ENCODE measurements at regions not wholly inside any gene's neighbourhood (a gene's known extent, or its start where the extent isn't known, plus 50 kb on each side); places are given as distances from the start of the nearest gene placed in this dataset.
"Not testable (repeated sequence)": the region's sequence is repeated elsewhere in the genome, so short reads cannot be mapped to it uniquely, and the experiment has no call there.

DNA sequence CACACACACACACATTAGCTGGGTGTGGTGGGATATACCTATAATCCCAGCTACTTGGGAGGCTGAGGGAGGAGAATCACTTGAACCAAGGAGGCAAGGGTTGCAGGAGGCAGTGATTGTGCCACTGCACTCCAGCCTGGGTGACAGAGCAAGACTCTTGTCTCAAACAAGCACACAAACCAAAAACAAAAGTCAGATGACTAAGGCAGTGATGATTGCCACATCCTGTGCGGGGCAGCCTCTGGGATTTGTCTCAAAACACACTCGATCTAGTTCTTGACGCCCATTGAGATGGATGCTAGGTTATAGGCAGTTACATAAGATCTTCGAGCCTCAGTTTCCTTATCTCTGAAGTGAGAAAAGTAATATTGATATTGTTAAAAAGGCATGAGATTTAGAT lies 57.8 kb upstream of the NBPF8 start:
- DNase-seq (ENCODE audit: low read depth in 4 of 4, low spot score in 3 of 4), result not testable (repeated sequence)

DNA sequence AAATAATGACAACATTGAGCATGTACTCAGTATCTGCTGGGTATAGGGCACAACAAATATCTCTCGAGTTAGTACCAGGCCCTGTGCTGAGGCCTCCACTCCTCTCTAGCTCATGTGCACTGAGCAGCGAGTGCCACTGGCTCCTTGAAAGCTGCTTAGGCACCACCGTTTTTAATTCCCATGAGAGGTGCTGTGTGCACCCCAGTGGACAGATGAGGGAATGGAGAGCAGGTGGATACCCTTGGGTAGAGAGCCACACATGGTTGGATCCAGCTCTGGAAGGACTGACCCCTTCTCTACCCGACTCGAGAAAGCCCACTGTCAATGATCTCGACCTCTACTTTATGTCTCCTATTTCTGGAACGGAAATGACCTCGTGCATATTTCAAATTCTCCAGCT lies 58.7 kb upstream of the NBPF8 start:
- DNase-seq (ENCODE audit: low read depth in 4 of 4, low spot score in 3 of 4), result not testable (repeated sequence)

DNA sequence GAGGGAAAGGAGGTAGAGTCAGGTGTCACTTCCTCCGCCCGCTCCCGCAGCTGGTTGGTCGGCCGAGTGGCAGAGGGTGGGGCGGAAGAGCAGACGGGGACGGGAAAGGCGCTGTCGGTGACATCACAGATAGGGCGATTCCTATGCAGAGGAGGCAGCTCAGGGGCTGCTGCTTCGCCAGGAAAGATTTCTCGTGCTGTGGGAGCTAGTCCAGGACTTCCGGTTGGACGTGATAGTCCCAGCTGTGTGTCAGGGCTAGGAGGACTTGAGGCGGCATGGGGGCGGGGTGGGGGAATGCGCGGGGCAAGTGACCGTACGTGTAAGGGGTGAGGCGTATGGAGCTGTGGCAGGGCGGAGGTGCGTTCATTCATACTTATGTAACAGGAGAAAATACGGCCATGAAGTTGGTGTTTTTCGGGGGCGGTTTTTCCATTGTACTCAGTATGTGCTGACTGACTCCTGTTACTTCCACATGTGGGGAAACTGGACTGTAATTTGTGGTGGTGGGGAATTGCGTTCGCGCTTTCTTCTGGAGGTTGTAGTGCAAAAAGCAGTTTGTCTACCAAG lies 60.1 kb upstream of the NBPF8 start:
- peak in 3 of 4 donors; percentile 22 to 33 (median 23) for DNase-seq (ENCODE audit: low read depth in 4 of 4, low spot score in 3 of 4)

DNA sequence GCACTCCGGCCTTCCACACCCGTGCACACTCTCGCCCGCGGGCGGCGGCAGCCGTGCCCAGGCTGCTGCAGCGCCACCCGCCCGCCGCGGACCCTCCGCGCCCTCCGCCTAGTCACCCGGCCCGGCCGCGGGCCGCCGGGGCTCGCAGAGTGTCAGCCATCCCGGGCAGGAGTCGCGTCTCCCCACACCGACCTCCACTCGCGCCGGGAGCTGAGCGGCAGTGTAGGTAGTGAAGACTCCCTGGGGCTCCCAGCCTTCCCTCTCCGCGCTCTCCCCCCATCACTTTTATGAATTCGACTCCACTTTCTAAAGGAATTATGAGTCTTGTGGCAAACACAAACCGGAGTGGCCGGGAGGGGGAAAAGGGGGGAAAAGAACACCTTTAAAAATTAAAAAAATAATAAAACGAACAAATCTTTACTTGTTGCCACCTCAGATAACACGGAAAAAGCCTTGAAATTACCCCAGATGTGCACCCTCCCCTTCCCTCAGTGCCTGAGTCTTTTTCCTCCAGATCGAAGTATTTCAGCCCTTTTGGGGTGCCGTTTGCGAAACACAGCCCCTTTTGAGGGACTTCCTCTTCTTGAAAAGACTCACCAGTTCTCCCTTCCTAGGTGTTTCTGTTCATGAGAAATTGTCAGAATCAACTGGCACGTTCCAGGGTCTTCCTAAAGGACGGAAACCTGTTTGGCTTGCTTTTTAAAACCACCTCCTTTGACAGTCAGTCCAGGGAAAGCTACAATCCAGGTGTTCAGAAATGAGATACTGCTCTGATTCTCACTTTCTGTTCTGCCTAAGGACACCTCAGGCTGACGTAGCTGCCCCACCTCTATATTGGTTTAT lies 72.4 kb upstream of the NBPF8 start:
- not testable (repeated sequence) for DNase-seq (ENCODE audit: low read depth in 4 of 4, low spot score in 3 of 4)

DNA sequence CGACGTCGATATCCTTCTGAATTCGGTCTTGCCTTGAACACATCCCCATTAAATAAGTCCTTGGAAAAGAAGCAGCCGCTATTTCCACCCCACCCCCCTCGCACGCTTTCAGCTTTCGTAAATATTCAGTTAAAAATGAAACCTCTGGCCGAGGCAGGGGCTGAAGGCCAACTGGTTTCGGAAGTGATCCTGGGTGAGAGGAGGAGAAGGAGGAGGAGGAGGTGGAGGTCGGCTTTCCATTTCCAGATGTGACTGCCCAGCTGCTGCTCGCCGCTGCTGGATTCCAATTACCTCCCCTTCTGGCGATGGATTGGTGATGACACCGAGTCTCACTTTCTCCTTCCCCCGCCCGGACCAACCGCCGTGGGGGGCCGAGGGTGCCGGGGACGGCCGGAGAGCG lies 73.1 kb upstream of the NBPF8 start:
- DNase-seq (ENCODE audit: low read depth in 4 of 4, low spot score in 3 of 4), result peak in 2 of 4 donors; percentile 3 to 4

DNA sequence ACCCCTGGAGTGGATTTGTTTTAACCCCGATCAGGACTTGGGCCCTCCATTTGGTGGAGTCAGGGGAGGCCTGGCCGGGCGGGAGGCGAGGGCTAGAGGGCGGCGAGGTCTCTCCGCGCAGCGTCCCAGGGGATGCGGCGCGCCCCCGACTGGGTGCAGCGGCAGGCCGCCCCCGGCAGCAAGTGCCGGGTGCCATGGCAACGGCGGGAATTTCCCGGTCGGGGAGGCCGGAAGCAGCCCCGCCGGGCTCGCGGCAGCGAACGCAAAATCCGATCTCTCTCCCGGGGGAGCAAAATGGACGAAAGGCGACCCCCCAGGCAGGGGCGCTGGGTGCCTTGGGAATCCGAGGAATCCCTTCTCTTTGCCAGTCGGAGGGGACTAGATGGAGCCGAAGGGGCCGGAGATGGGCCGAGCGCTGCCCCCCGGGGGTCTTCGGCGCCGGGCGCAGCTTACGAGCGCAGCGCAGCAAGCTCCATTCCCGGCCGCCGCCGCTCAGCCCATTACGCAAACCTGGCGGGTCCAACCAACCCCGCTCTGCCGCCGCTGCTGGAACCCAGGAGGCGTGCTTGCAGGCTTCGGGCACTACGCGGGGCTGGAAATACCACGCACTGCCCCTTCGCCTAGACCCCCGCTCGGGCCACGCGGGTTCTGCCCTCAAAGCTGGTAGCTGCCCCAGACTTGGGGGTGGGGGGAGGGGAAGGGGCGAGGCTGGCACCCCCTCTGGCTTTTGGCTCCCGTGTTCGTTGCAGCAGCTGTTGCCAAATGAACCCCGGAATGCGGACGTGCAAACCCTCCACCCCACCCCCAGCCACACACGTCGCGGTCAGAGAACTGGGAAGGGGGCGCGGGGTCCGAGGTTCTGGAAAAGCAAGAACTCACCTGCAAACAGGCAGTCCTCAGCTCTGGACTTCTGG lies 73.7 kb upstream of the NBPF8 start:
- DNase-seq (ENCODE audit: low read depth in 4 of 4, low spot score in 3 of 4), result not testable (repeated sequence)

DNA sequence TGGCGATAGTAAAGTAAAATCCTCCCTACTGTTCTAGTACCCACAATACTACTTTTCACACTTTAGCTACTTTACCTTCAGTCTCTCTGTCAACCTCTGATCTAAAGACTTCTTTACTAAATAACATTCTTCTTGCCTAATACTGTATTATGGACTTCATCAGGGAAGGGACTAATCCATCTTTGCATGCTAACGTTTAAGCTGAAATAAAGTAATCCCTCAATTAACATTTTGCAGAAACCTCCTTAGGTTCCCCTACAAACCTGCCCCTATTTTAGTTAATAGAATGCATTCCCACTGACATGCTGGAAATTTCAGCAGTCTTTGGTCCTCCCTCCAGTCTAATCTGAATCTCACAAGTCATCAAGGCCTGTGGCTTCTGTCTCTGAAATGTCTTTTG lies 99.1 kb upstream of the NBPF8 start:
- not testable (repeated sequence) for DNase-seq (ENCODE audit: low read depth in 4 of 4, low spot score in 3 of 4)

DNA sequence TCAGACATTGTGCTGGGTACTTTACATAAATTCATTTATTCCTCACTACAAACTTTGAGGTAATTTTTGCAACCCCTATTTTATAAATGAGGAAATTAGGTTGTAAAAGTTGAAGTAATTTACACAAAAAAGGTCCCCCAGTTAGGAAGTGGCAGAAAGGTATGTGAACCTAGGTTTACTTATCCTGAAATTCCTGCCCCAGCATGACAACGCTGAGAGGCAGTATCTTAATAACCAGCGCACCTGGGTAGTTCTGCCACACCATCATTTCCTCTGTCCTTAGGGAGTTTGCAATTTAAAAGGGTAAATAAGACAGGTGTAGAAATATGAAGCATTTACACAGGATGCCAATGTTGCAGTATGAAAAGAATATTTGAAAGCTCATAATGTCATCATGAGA lies 102.9 kb upstream of the NBPF8 start:
- DNase-seq (ENCODE audit: low read depth in 4 of 4, low spot score in 3 of 4), result not testable (repeated sequence)

DNA sequence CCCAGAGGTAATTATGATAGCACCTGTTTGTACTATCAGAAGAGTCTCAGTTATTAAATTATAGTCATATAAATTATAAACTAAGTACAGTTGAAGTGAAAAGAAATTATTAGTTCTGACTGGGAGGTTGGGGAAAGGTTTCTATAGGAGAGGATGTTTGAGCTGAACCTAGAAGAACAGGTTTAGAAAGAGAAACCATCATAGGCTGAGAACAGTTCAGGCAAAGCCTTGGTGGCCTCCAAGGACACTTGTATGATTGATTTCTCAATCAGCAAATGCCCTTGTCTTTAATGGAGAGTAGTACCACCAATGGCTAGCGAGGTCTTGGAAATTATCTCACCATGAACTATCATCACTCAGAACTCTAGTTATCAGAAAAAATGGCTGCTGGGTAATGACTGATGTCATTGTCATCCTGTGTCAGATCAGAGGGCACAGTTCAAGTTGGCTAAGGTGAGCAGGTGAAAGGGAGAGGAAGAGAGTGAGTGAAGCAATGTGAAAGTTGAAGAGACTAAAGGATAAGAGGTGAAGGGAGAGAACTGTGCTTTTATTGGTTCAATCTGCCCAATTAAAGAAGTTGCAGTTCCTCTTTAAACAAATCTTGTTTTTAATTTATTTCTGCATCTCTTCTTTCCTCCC lies 105.8 kb upstream of the NBPF8 start:
- DNase-seq (ENCODE audit: low read depth in 4 of 4, low spot score in 3 of 4), result not testable (repeated sequence)

DNA sequence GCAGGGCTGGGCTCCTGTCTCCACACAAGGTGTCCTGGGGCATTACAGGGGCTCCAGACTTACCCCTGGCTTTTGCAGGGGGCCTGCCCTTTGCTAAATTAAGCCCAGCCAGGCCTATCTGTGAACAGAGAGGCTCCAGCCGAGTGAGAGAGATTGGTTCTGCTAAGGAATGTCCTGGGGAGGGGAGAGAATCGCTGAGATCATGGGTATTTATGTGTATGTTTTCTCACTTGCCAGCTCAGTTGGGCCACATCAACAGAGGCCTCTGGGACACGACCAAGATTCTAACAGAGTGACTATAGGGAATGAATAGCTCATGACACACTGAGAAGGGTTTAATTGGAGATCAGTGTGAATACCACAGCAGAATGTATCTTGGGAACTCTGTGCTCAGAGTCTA lies 109.8 kb upstream of the NBPF8 start:
- DNase-seq (ENCODE audit: low read depth in 4 of 4, low spot score in 3 of 4), result not testable (repeated sequence)

DNA sequence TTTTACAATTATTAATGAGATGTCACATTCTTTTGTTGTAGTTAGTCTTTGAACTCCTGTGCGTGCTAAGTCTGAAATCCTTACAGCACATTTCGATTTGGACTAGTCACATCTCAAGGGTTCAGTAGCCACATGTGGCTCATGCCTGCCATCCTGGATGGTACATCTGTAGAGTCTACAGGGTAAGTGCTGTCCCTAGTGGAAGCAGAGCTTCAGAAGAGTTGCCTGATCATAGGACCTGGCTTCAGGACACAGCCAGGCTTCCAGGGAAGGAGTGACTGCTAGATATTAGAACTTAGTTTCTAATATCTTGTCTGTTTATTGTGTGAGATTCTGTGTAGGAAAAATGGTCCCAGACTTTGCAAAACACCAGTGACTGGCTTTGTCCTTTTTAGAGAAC lies 110.5 kb upstream of the NBPF8 start:
- not testable (repeated sequence) for DNase-seq (ENCODE audit: low read depth in 4 of 4, low spot score in 3 of 4)

DNA sequence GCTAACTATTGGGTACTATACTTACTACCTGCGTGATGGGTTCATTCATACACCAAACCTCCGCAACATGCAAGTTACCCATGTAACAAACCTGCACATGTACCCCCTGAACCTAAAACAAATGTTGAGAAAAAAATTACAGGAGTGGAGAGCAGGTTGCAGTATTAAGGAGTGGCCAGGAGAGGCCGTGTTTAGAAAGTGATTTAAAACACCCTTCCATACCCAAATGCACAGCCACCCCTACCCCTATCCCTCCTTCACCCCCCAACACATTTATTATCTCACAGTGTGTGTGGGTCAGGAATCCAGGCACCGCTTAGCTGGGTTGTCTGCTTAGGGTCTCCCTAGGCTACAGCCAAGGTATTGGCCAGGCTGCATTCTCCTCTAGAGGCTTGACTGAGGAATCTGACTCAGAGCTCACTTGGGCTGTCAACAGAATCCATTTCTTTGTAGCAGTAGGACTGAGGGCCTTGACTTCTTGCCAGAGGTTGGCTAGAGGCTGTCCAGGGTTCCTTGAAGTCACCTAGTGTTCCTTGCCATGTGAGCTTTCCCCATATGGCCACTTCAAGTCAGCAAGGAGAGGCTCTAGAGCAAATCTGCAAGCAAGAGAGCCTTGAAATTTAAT lies 115.3 kb upstream of the NBPF8 start:
- not testable (repeated sequence) for DNase-seq (ENCODE audit: low read depth in 4 of 4, low spot score in 3 of 4)

DNA sequence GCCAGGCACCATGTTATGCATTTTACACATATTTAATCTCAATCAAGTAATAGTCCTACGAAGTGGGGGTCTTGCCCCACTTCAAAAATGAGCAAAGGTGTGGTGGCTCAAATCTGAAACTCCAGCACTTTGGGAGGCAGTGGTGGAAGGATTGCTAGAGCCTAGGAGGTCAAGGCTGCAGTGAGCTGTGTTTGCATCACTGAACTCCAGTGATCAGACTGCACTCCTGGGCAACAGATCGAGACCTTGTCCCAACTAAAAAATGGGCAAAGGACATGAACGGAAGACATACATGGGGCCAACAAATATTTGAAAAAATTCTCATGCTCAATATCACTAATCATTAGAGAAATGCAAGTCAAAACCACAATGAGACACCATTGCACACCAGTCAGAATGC lies 116.3 kb upstream of the NBPF8 start:
- not testable (repeated sequence) for DNase-seq (ENCODE audit: low read depth in 4 of 4, low spot score in 3 of 4)

DNA sequence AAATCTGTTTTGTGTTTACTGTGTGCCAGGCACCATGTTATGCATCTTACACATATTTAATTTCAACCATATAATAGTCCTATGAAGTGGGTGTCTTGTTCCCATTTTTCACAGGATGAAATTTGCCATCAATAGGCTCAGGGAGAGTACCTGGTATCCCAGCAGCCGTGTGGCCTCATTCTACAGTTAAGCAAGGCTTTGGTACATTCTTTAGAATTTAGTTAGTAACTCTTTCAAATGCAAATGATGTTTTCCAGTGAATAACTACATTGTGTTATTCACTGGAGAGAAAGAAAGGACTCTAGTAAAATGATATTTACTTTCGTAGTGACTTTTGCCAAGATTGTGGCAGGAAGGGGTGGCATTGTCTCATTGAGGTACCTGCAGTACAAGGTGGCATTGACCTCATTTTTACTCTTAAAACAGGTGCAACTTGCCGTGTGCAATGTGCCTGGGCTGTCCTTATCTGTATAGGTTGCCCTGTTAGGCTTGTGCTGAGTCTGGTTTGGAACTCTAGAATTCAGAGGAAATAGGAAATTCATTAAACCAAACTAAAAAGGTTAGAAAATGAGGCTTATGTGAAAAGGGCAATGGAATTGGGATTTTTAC lies 117.4 kb upstream of the NBPF8 start:
- DNase-seq (ENCODE audit: low read depth in 4 of 4, low spot score in 3 of 4), result not testable (repeated sequence)

DNA sequence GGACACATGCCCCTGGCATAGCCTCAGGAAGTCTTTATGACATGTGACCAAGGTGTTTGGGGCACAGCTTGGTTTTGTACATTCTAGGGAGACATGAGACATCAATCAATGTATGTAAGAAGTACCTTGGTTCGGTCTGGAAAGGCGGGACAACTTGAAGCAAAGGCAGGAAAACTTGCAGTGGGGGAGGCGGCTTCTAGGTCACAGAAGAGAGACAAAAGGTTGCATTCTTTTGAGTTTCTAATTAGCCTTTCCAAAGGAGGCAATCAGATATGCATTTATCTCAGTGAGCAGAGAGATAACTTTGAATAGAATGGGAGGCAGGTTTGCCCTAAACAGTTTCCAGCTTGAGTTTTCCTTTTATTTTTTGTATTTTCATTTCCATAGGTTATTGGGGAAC lies 113.8 kb upstream of the SEC22B start:
- not testable (repeated sequence) for DNase-seq (ENCODE audit: low read depth in 4 of 4, low spot score in 3 of 4)

DNA sequence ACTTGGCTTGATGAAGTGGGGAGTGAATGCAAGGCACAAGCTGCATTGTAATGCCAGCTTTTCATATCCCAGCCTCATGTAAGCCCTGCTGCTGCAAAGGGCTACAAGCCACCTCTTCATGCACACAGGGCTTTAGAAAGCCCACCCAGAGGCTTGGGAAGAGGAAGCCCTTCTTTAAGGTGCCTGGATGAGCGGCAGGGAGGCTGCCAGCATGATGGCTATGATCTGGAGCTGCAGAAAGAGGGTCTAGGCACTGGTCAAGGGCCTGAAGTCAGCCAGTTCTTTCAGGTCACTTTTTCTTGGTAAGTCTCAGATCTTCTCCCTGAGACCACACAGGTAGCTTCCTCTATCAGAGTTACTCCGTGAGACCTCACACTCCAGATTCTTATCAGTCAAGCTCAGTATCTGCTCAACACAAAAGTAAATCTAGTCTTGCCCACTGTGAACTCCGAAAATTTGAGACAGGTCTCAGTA lies 113.3 kb upstream of the SEC22B start:
- not testable (repeated sequence) for DNase-seq (ENCODE audit: low read depth in 4 of 4, low spot score in 3 of 4)

DNA sequence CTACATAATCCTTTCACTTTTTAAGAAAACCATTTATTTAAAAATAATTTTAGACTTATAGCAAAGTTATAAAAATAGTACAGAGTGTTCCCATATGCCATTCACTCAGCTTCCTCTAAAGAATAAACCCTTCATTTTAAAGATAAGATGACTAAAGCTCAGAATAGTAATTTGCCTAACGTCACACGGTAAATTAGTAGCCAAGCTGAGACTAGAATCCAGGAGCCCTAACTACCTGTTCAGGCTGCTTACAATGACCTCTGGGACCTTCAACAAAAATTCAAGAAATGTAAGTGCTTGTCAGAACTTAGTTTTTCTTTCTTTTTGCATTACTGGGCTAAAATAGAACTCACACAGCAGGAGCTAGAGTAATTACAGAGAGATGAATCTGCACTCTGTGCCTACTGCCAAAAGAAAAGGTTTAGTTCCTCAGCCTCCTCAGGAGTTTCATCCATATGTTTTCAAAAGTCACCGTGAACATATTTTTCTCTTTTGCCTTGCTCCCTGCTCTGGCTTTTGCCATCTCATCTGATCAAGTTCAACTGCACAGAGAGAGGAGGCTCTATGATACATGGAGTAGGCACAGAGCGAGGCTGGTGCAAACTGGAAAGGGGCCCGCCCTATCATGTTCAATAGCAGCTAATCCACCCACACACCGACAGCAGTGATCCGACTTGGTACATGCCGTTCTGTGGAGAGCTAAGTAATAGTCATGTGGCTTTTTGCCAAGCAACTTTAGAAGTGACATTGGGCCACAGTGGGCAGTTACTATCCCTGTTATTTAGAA lies 112.7 kb upstream of the SEC22B start:
- DNase-seq (ENCODE audit: low read depth in 4 of 4, low spot score in 3 of 4), result not testable (repeated sequence)

DNA sequence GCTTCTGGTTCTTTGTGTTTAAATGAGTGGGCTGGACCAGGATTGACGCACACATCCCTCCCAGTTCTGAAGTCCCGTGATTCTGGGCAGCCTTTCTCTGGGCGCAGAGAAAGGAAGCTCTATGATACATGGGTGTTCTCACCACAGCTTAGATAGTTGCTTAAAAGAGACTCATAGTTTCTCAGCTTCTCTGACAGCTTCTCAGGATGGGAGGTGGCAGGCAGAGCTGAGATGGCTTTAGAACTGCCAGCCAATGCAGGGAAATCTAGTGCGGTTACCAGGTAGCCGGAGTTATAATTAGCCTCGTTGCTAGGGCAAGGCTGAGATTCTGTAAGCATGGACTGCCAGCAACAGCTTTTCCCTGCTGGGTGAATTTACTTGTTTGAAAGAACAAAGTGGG lies 111.8 kb upstream of the SEC22B start:
- not testable (repeated sequence) for DNase-seq (ENCODE audit: low read depth in 4 of 4, low spot score in 3 of 4)

Measured in right renal pelvis (tissue), 4 donors.